ENCODE measurements at regions not wholly inside any gene's neighbourhood (a gene's known extent, or its start where the extent isn't known, plus 50 kb on each side); places are given as distances from the start of the nearest gene placed in this dataset.
A peak's percentile ranks its signal among the peaks of the same experiment; 100 is the strongest.

DNA sequence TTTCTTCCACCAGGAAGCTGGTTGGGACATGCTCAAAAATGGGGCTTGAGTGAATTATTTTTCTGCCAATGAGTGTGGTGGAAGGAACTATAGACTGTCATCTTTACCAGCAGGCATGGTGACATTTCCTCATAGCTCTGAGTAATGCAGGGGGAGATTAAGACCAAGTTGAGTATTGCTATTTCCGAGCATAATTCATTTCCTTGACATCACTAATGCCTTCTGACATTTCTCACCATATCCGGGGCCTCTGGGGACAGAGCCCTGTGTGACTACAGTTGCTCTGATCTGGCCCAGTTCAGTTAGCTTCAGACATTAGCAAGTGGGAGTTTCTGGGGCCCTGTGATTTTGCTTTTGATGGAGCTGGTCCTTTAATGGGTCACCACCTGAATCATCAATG, 410.4 kb downstream of the MEIS1 start:
- DNase-seq (ENCODE audit: extremely low read depth, low read depth): no peak
- TF ChIP-seq, protein P1, sequence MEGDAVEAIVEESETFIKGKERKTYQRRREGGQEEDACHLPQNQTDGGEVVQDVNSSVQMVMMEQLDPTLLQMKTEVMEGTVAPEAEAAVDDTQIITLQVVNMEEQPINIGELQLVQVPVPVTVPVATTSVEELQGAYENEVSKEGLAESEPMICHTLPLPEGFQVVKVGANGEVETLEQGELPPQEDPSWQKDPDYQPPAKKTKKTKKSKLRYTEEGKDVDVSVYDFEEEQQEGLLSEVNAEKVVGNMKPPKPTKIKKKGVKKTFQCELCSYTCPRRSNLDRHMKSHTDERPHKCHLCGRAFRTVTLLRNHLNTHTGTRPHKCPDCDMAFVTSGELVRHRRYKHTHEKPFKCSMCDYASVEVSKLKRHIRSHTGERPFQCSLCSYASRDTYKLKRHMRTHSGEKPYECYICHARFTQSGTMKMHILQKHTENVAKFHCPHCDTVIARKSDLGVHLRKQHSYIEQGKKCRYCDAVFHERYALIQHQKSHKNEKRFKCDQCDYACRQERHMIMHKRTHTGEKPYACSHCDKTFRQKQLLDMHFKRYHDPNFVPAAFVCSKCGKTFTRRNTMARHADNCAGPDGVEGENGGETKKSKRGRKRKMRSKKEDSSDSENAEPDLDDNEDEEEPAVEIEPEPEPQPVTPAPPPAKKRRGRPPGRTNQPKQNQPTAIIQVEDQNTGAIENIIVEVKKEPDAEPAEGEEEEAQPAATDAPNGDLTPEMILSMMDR (IDR thresholded peaks at IDR 0.05; ENCODE audit: low read depth, low read length): no peak

DNA sequence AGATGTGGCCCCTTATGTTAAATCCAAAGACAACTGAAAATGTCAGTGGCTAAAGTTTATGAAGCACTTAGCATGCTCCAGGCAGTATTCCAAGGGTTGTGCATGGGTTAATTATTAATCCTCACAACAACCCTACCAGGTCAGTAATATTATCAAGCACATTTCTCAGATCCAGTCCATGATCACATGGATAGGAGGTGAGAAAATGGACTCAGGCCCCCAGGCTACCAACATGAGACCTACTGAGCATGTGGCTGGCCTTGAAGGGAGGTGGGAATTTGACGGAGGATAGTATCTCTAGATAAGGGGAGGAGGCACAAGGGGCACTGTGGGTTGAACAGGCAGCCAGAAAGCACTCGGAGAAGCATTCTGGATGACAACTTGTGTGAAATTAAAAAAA, 412.0 kb downstream of the MEIS1 start:
- no peak for DNase-seq (ENCODE audit: extremely low read depth, low read depth)
- TF ChIP-seq, protein P1 (IDR thresholded peaks at IDR 0.05; ENCODE audit: low read depth, low read length): no peak

DNA sequence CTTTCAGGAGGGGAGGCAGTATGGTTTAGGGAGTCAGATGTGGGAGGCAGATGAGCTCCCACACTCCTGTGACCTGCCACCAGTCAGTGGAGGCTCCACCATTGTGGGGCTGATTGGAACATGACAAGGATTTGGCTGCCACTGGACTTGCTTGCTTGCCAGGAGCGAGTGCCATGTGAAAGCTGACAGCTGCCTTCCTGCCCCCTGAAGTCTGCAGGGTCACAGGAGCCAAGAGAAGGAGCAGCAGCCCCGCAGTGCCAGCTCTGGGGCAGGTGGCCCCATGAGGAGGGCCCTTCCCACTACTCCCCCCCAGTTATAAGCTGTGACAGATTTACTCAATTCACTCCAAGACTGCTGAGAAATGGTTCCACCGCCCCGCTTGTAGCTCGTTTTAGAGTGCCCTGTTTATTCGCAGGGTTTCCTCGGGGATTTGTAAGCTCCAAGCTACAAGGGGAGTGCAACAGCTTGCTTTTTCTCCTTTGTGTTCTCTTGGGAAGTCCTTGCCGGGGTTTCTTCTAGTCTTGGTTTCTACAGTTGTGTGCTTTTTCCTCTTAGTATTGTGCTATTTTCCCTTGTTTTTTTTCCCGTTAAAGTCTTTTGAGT, 414.3 kb downstream of the MEIS1 start:
- no peak for DNase-seq (ENCODE audit: extremely low read depth, low read depth)
- TF ChIP-seq, protein P1 (IDR thresholded peaks at IDR 0.05; ENCODE audit: low read depth, low read length): no peak

DNA sequence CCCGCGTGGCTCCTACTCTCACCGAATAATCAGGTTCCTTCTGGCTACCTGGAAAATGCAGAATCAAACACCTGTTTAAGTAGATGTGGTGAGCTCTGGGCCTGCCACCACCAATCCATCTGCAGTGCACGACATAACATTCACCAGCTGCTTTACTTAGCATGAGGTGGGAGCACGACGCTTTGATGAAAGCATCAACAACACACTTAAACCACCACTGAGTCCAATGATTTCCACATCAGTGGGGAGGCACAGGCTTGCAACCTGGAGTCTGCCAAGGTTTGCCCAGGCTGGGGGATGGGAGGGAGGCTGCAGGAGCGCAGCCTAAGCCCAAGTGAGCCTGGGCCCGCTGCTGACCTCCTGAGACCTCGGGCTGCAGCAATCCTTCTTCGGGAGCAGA, 415.5 kb downstream of the MEIS1 start:
- TF ChIP-seq, protein P1 (IDR thresholded peaks at IDR 0.05; ENCODE audit: low read depth, low read length): no peak
- no peak for DNase-seq (ENCODE audit: extremely low read depth, low read depth)

DNA sequence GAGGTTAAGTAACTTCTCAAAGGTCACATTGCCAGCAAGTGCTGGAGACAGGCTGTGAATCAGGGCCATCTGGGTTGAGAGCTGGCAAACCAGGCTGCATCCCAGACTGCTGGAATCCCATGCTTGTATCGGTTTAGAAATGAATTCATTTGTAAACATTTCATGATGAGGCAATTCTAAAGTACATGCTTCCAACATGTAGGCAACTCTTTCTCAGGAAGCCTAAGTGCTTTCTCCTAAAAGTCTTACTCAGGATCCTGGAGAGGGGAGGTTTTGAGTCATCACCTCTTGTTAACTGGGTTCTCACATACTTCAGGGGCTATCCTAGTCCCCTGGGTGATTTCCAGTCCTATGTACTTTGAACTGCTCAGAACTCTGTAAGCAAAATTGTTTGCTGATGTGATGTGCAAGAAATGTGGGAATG, 416.5 kb downstream of the MEIS1 start:
- DNase-seq (ENCODE audit: extremely low read depth, low read depth): peak; percentile 71

DNA sequence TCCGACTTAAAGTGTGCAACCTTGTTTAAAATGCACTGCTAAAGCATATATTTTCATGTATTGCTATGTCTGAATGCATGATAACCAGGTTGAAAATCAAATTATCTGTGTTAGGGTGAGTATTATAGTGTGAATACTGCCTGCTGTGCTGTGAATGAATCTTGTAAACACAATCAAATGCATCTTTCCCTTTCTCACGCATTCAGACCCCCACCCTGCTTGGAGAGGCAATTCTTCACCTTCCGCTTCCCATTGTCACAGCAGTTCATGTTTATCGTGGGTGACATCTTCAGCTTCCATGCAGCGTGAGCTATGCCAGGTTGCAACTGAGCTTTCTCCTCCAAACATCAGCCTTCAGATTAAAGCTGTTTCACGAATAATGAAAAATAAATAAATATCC, 418.0 kb downstream of the MEIS1 start:
- TF ChIP-seq, protein P1 (IDR thresholded peaks at IDR 0.05; ENCODE audit: low read depth, low read length): no peak
- DNase-seq (ENCODE audit: extremely low read depth, low read depth): no peak

More for the DNA sequence above, 416.5 kb downstream of the MEIS1 start:
- TF ChIP-seq, protein P1 (IDR thresholded peaks at IDR 0.05; ENCODE audit: low read depth, low read length): no peak

DNA sequence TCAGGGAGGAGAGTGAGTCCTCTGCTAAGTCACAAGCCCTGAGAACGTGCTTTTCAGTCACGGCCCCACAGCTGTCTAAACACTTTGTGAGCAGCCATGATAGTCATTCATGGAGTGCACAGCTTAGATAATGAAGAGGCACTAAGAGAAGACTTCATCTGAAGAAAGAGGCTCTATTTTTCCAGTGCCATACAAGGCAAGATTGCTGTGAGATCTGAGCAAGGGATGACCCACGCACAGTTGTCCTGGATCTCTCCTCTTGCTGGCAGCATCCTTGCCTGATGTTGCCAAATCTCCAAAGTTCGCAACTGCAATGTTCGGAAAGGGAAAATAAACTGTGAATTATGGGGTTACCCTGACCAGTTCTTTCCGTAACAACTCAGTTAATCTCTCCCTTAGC, 418.7 kb downstream of the MEIS1 start:
- TF ChIP-seq, protein P1 (IDR thresholded peaks at IDR 0.05; ENCODE audit: low read depth, low read length): no peak
- no peak for DNase-seq (ENCODE audit: extremely low read depth, low read depth)
